Stimulated activated CD8-positive, alpha-beta memory T cell treated with anti-CD3 and anti-CD28 coated beads, Interleukin-7, amount 100 ng/mL, for 48 hours (primary cell): ENCODE measurements at regions not wholly inside any gene's neighbourhood (a gene's known extent, or its start where the extent isn't known, plus 50 kb on each side); places are given as distances from the start of the nearest gene placed in this dataset.

Experiments
- DNase-seq, 2 donors: peaks; one replicate each; pipeline ENCODE4 v3.0.0-alpha.2; 2020; ENCODE audit warnings: low read depth in 1 of 2; ENCODE audit errors: extremely low read depth in 1 of 2

DNA sequence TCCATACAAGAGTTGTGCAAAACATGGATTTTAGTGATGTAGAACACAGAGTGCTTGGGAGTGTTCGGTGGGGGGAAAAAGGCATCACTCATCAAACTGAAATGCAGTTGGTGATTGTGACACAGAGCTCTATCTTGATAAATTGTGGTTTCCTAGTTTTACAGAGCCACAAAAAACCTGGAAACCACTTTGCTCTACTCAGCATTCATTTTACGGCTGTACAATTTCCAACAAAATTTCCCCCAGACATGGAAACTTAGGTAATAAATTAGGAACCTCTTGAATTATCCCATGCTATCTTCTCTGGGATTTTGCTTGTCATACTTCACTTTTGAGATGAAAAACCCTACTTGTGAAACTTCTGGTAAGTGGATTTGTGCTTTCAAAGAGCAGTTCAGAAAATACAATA, 614.9 kb upstream of the FZD8 start:
- DNase-seq = no peak

DNA sequence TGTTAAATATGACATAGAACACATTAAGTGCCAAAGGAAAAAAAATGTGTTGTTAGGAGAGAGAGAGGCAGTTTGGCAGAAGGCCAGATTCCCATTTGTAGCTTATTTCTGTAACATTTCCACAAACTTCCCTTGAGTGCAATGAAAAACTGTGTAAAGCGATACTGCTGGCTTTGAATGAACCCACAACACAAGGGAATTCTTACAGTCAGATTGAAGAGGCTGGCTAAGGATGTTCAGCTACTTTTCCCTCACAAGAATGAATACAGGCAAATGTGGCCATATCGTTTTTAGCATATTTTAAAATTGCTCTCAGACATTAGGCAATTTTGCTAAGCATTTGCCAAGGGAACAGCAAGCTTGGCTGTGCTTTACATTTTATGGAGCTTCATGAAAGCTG, 614.1 kb upstream of the FZD8 start:
- DNase-seq = no peak

DNA sequence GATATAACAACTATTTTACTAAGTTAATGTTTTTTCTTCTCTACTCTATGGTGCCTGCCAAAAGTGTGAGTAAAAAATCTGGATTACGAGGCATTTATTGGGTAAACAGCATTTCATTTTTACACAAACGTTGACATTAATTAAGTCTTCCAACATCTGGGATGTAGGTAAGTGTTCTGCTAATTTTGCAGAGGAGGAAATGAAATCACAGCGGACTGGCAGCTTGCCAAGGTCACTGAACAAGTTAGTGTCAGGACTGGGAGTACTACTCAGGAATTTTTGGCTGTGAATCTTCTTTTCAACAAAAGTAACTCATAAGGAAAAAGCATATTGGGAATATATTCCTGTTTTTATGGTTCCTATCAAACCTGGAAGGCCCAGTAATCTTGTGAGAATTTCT, 612.1 kb upstream of the FZD8 start:
- DNase-seq = no peak

DNA sequence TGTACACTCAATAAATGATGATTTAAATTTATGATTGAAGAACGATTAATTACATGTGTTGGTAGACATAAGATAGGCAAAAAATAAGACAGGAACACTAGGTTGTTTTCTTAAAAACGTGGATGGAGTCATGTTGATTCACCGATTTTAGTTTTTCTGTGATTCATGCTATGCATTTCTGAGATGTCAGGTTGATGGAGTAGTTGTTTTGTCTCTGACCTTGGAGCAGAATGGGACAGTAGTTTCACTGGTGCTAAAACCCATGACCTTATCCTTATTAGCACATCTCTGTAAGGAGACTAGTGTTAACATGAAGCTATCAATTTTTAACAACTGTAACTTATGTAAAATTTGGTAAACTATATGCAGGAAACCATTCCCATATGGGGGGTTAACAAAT, 611.6 kb upstream of the FZD8 start:
- no peak for DNase-seq

DNA sequence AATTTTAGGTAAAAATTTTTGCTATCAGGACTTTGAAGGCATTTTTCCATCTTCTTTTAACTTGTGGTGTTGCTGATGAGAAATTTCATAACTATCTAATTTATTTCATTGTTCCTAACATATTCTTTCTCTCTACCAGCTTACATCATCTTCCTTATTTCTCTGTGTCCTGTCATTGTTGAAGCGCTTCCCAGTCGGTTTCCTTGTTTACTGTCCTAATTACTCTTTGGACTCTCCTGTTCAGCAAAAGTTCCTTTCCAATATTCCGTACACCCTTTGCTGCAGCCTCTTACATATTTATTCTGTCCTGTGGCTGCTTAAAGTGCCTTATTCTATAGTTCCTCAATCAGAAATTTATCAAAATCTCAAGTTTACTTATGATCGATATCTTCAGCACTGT, 609.0 kb upstream of the FZD8 start:
- DNase-seq = no peak

DNA sequence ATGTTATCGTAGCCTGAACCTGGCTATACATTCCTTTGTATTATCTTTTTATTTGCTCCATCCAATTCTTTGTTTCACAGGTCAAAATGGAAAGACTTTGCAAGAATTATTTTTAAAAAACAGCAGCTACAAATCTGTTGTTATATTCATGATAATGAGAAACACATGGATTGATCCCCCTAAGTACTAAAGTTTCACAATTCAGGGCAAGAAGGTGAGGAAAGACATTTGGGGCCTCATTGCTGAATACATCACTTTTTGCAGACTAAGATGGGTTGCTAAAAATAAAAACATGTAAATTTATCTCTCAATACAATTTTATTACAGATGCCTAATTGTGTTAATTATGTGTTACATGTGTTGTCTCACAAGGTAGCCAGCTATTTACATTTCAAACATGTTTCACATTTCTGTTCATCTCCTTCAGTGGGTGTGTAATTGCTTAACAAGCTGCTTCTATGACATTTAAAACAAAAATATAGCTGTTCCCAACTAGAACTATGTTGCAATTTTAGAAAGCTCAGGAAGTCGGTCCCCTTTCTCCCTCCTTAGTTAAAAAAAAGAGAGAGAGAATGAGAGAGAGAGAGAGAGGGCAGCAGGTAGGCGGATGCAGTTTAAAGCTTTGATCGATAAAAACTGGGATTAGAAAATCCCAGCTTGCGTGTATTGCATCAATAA, 606.3 kb upstream of the FZD8 start:
- no peak for DNase-seq

DNA sequence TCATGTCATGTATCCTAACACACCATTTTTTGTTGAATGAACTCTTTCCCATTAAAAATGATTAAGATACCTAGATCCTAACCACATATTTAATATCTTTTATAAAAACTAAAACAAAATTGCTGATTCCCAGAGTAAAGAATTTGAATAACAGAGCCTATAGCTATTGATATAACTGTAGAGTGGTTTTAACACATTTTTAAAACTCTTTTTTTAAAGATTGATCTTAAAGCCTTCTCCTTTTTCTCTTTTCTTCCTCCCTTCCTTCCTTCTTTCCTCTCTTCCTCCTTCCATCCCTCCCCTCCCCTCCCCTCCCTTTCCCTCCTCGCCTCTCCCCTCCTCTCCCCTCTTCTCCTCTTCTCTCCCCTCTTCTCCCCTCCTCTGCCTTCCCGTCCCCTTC, 605.4 kb upstream of the FZD8 start:
- no peak for DNase-seq

DNA sequence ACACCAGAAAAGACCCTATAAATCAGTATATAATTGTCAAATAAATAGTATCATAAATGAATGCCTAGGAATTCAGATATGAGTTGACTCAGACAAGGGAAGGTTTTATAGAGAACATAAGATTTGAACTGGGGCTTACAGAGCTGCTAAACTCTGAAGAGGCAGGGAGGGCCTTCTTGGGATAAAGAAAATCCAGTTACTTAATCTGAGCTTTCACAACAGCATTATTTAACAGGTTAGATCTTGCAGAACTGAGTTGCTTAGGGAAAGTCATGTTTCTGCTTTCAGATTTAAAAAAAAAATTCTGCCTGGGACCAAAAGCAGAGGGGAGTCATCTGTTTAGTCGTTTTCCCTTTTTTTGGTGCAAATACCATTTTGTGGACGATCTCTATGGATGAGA, 594.8 kb upstream of the FZD8 start:
- DNase-seq = no peak

DNA sequence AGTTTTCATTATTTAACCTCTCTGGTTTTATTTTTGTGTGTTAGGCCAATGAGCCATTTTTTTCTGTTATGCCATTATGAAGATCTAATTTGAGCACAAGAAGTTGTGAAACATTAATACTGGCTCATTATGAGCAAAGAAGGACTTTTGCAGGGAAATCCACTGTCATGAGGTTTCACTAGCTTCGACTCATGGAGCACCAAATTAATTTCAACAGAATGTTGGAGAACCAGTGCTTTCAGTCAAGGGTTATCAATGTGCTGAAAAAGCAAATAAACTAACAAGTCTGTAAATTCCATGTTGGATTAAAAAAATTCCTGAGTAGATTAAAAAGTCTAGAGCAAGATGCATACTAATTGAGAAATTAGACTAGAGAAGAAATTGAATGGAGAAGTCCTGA, 594.2 kb upstream of the FZD8 start:
- DNase-seq = no peak

DNA sequence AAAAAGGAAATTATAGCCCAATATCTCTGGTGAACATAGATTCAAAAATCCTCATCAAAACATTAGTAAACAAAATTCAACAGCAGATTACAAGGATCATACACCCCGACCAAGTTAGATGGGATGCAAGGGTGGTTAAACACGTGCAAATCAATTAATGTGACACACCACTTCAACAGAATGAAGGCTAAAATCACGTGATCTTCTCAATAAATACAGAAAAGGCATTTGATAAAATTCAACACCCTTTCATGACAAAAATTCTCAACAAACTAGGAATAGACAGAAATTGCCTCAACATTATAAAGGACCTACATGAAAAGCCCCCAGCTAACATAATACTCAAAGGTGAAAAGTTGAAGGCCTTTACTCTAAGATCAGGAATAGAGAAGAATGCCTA, 590.8 kb upstream of the FZD8 start:
- DNase-seq = no peak

DNA sequence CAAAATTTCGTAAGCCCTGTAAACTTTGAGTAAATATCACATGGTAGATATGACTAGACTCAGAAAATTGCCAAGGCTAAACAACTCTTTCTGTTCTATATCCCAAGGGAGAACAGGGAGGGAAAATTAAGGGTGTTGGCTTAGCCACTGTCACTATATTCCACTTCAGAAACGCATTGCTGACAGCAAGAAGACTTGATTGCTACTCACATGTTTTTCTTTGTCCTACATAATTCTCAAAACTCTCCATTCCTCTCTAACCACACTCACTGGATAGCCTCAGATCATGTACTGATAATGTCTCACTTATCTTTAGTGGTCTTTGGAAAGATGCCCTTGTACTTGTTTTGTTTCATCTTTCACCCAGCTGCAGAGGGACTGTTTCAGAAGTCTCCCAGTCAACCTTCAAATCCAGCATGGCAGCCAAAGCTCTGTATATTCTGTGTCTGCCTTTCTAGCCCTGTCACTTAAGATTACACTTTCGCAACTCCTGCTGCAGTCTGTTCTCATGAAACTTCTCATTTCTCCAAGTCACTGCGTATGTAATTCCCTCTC, 582.4 kb upstream of the FZD8 start:
- DNase-seq = no peak

DNA sequence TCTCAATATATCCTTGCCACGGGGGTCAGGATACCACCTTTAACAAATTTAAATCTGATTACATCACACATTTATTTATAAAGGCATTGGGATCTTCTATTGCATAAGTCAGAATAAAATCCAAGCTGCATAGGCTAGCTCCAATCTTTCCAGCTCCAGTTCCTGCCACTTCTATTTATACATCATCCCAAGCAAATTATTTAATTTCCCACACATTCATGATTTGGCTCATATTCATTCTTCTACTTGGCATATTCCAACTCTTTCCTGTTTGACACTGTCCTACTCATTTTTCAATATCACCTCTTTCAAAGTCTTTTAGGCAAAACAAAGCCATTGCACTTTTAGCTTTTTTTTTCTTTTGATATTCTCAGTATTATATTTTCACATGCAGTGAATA, 579.0 kb upstream of the FZD8 start:
- DNase-seq = no peak

DNA sequence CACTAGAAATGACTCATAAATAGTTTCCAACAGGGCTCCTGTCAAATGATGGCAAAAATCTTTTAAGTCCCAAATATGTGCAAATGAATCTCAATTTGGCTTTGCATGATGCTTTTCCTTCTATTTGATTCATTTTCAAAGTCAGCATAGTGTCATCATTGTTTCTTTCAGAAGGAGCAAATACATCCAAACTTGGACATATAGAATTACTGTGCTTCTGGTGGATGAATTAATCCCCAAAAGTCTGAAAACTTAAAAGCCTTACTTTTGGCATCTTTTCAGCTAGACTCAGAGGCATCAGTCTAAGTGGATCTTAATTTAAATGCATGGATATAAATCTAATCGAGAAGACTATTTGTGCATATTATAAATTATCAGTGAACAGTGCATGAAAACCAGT, 578.1 kb upstream of the FZD8 start:
- DNase-seq = no peak

DNA sequence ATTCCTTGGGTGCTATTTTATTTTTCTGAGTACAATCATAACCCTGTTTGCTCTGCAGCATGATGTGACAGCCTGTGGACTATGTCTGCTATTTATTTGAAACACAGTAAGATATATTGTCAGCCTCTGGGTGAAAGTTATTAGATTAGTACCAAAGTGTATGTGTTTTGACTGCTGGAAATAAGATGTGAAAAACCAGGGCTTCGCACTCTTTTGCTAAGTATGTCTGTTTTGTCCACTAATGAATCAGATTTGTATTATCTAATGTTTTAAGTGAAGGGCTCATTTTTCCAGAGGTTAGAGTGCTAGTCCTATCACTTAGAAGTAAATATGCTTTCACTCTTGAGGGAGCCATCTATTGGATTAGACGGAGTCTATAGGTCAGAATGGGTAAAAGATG, 569.8 kb upstream of the FZD8 start:
- no peak for DNase-seq

DNA sequence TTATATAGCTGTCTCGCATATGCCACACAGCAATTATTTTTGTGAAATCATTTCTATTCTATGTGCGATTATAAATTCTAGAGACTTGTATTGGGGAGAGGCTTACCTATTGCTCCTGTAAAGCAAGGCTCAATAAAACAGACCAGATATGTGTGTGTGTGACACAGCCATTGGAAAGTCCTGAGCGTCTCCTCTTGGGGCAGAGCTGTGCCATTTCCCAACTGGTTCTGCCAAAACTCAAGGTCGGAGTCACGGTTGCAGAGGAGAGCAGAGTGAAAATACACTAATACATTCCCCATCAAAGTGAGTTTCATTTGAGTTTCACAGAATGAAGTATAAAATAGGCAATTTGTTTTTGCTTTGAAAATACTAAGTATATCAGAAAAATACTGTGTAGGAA, 567.4 kb upstream of the FZD8 start:
- DNase-seq = no peak

DNA sequence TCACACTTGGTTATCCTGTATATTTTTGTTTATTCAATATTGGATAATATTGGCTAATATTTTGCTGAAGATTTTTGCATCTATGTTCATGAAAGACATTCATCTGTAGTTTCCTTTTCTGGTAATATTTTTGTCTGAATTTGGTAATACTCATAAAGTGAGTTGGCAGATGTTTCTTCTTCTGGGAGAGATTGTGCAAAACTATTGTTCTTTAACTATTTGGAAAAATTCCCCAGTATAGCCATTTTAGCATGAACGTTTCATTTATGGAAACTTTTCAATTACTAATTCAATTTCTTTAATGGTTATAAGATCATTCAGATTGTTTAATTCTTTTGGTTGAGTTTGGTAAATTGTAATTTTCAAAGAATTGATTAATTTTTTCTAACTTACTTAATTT, 560.8 kb upstream of the FZD8 start:
- DNase-seq = no peak

DNA sequence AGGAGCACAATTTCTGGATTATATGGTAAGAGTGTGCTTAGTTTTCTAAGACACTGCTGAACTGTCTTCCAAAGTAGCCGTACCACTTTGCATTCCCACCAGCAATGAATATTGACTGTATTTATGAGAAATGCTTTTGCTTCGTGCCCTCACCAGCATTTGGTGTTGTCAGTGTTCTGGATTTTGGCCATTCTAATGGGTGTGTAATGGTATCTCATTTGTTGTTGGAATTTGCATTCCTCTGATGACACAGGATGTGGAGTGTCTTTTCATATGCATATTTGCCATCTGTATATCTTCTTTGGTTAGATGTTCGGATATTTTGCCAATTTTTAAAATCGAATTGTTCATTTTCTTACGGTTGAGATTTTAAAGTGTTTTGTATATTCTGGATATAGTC, 558.5 kb upstream of the FZD8 start:
- no peak for DNase-seq

DNA sequence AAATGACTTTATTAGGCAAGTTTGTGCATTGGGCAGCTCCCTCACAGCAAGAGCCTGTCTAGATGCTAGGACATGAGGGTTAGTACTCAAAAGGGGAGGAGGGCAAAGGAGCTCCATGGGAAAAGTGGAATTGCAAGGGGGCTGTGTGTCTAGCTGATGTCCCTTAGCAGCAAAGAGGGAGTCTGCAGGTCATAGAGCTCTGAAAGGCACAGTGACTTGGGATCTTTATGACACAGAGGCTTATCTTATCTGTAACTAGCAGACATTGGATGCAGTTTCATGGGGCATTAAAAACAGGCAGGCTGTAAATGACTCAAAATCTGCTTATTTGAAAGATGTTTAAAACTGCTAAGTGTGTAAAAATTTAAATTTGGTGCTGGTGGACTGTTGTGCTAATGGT, 556.2 kb upstream of the FZD8 start:
- DNase-seq = no peak

DNA sequence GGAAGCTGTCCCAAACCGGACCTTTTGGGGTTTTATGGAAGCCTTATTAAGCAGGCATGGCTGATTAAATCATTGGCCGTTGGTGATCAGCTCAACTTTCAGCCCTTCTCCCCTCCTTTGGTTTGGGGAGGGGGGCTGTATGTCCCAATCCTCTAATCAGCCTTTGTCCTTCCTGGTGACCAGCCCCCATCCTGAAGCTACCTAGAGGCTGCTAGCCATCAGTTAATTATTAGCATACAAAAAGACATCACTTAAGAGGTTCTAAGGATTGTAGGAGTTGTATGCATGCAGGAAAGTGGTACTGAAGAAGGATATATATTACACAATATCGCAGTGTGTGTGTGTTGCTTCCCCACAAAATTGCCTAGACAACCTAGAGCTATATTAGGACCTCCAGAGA, 553.3 kb upstream of the FZD8 start:
- DNase-seq = no peak

DNA sequence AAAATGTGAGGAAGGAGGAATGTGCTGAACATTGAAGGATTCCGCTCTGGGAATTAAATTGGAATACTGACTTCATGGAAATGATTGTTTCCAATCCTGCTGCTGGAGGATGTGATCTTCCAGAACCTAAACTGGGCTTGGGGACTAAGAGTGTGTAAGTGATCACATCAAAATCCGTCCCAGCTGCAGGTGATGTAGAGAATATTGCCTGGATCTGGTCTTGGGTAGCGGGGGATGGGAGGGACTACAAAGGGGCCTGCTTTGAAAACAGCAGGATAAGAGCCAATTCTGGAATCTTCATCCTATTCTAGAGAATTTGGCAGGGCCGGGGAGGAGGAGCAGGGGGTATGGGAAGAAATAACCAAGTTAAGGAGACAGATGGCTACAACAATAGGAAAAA, 552.2 kb upstream of the FZD8 start:
- DNase-seq = no peak

DNA sequence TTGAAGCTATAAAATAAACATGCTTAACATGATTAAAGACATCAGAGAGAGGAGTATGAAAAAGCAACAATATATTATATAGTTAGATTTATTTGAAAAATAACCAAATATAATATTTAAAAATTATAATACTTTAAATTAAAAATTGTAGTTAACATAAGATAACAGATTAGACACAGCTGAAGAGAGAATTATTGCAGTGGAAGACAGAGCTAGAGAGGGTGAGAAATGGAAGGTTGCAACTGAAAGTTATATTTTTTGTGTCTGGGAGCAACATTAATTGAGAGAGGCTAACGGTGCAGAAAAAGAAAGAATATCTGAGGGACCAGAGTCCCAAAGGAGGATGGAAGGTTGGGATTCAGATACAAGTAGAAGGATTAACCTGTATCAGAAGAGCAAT, 548.9 kb upstream of the FZD8 start:
- no peak for DNase-seq

DNA sequence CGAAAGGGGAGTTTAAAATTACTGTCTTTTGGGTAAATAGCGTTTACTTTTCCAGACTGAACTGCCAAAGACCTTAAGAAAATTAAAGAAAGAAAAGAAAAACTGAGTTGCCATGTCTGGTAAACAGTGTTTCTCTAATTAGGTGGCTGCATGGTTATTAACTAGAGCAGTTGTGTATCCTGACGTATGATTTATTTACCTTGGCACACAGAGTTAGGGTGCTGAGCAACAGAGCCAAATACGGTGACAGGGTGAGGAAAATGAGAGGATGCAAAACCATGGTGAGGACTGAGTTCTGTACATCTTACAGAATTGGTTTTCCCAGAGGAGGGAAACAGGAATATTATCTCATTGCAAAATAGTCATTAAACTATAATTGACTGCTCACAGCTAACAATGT, 546.4 kb upstream of the FZD8 start:
- no peak for DNase-seq

DNA sequence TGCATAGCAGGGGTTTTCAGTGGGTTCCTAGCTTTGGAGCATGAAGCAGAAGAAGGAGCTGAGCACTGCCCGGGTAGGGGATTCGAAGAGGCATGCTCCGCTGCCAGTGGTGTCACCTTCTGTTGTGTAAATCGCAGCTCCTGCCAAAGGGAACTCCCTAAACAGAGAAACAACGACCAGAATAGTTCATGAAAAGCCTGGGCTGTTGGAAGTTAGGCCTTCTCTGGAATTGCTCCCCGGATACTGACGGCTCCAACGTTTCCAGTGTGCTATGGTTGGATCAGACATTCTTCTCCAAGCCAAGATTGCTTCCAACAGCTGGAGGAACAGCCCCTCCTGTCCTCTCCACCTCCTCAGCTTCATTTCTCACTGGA, 546.0 kb upstream of the FZD8 start:
- no peak for DNase-seq
